CD4-positive, alpha-beta T cell treated with Interleukin-15 for 4 hours (primary cell): ENCODE measurements at regions not wholly inside any gene's neighbourhood (a gene's known extent, or its start where the extent isn't known, plus 50 kb on each side); places are given as distances from the start of the nearest gene placed in this dataset.

Experiments used
- DNase-seq: peaks from one replicate; pipeline ENCODE4 v3.0.0-alpha.2; 2020; ENCODE audit warnings: low spot score

- DNase-seq, result no peak
Measured at GRCh38 chr19:31946491-31946890, 398.9 kb upstream of the ZNF507 start.

GRCh38 chr19:31947436-31948115 lies 397.8 kb upstream of the ZNF507 start:
- no peak for DNase-seq

GRCh38 chr19:31952693-31953092 lies 392.7 kb upstream of the ZNF507 start:
- DNase-seq, result no peak

GRCh38 chr19:31955061-31955460 lies 390.3 kb upstream of the ZNF507 start:
- DNase-seq, result no peak

GRCh38 chr19:31955884-31956283 lies 389.5 kb upstream of the ZNF507 start:
- DNase-seq, result no peak

- no peak for DNase-seq
Measured at GRCh38 chr19:31956771-31957392, 388.5 kb upstream of the ZNF507 start.

- DNase-seq, result no peak
Measured at GRCh38 chr19:31957711-31958110, 387.7 kb upstream of the ZNF507 start.

- no peak for DNase-seq
Measured at GRCh38 chr19:31959527-31960018, 385.8 kb upstream of the ZNF507 start.

GRCh38 chr19:31960474-31960873 lies 384.9 kb upstream of the ZNF507 start:
- no peak for DNase-seq

GRCh38 chr19:31961191-31961590 lies 384.2 kb upstream of the ZNF507 start:
- no peak for DNase-seq

GRCh38 chr19:31961667-31962066 lies 383.7 kb upstream of the ZNF507 start:
- DNase-seq, result no peak

GRCh38 chr19:31962561-31962996 lies 382.8 kb upstream of the ZNF507 start:
- DNase-seq, result no peak

- DNase-seq, result no peak
Measured at GRCh38 chr19:31963746-31964145, 381.7 kb upstream of the ZNF507 start.

GRCh38 chr19:31969016-31969415 lies 376.4 kb upstream of the ZNF507 start:
- DNase-seq, result no peak

GRCh38 chr19:31970027-31970461 lies 375.4 kb upstream of the ZNF507 start:
- DNase-seq, result no peak

- DNase-seq, result no peak
Measured at GRCh38 chr19:31974290-31974689, 371.1 kb upstream of the ZNF507 start.

GRCh38 chr19:31974941-31975340 lies 370.5 kb upstream of the ZNF507 start:
- no peak for DNase-seq

GRCh38 chr19:31975461-31975860 lies 369.9 kb upstream of the ZNF507 start:
- DNase-seq, result no peak

GRCh38 chr19:31976775-31977536 lies 368.5 kb upstream of the ZNF507 start:
- no peak for DNase-seq

- no peak for DNase-seq
Measured at GRCh38 chr19:31979362-31979761, 366.0 kb upstream of the ZNF507 start.

- no peak for DNase-seq
Measured at GRCh38 chr19:31979949-31980670, 365.3 kb upstream of the ZNF507 start.

GRCh38 chr19:31980796-31981195 lies 364.6 kb upstream of the ZNF507 start:
- DNase-seq, result no peak
